ENCODE measurements at regions not wholly inside any gene's neighbourhood (a gene's known extent, or its start where the extent isn't known, plus 50 kb on each side); places are given as distances from the start of the nearest gene placed in this dataset.
A peak's percentile ranks its signal among the peaks of the same experiment; 100 is the strongest.

- no peak for DNase-seq (ENCODE audit: low read depth)
These were observed 788.9 kb upstream of the ARRDC4 start for GRCh38 chr15:97171556-97171955.

GRCh38 chr15:97174886-97175540 is 785.5 kb upstream of the ARRDC4 start:
- DNase-seq (ENCODE audit: low read depth), result no peak

- no peak for DNase-seq (ENCODE audit: low read depth)
These were observed 783.3 kb upstream of the ARRDC4 start for GRCh38 chr15:97177151-97177577.

GRCh38 chr15:97182581-97182980 is 777.9 kb upstream of the ARRDC4 start:
- DNase-seq (ENCODE audit: low read depth), result no peak

- no peak for DNase-seq (ENCODE audit: low read depth)
These were observed 771.2 kb upstream of the ARRDC4 start for GRCh38 chr15:97189162-97189780.

- DNase-seq (ENCODE audit: low read depth), result no peak
These were observed 765.8 kb upstream of the ARRDC4 start for GRCh38 chr15:97194750-97195149.

- no peak for DNase-seq (ENCODE audit: low read depth)
These were observed 764.2 kb upstream of the ARRDC4 start for GRCh38 chr15:97196048-97197014.

- DNase-seq (ENCODE audit: low read depth), result no peak
These were observed 761.0 kb upstream of the ARRDC4 start for GRCh38 chr15:97199393-97200051.

GRCh38 chr15:97200161-97200560 is 760.3 kb upstream of the ARRDC4 start:
- no peak for DNase-seq (ENCODE audit: low read depth)

GRCh38 chr15:97210277-97210676 is 750.2 kb upstream of the ARRDC4 start:
- DNase-seq (ENCODE audit: low read depth), result no peak

GRCh38 chr15:97215629-97216028 is 744.9 kb upstream of the ARRDC4 start:
- no peak for DNase-seq (ENCODE audit: low read depth)

- DNase-seq (ENCODE audit: low read depth), result no peak
These were observed 736.3 kb upstream of the ARRDC4 start for GRCh38 chr15:97224191-97224641.

- DNase-seq (ENCODE audit: low read depth), result peak; percentile 10
These were observed 725.5 kb upstream of the ARRDC4 start for GRCh38 chr15:97234851-97235610.

GRCh38 chr15:97235611-97235985 is 724.9 kb upstream of the ARRDC4 start:
- DNase-seq (ENCODE audit: low read depth), result no peak

- no peak for DNase-seq (ENCODE audit: low read depth)
These were observed 724.4 kb upstream of the ARRDC4 start for GRCh38 chr15:97236140-97236539.

GRCh38 chr15:97237160-97237559 is 723.3 kb upstream of the ARRDC4 start:
- no peak for DNase-seq (ENCODE audit: low read depth)

GRCh38 chr15:97248376-97248775 is 712.1 kb upstream of the ARRDC4 start:
- DNase-seq (ENCODE audit: low read depth), result no peak

GRCh38 chr15:97259943-97260342 is 700.6 kb upstream of the ARRDC4 start:
- DNase-seq (ENCODE audit: low read depth), result no peak

- DNase-seq (ENCODE audit: low read depth), result no peak
These were observed 659.3 kb upstream of the ARRDC4 start for GRCh38 chr15:97301166-97301565.

GRCh38 chr15:97316362-97316761 is 644.1 kb upstream of the ARRDC4 start:
- no peak for DNase-seq (ENCODE audit: low read depth)

GRCh38 chr15:97317163-97317562 is 643.3 kb upstream of the ARRDC4 start:
- DNase-seq (ENCODE audit: low read depth), result no peak

Measured in non-pigmented ciliary epithelial cell (primary cell).